Karpas-422 (cell line): ENCODE measurements at regions not wholly inside any gene's neighbourhood (a gene's known extent, or its start where the extent isn't known, plus 50 kb on each side); places are given as distances from the start of the nearest gene placed in this dataset.

Experiments used
- DNase-seq: peaks from one replicate; pipeline ENCODE4 v3.0.0-alpha.2; 2015
- H2AFZ ChIP-seq: fragments of 200-600 bp; sonication (generic); 2 replicates; pipeline ENCODE4 v1.6.1; 2014; ENCODE audit warnings: antibody characterized with exemption, low read length, mixed read lengths
- H3K27ac ChIP-seq: fragments of 200-600 bp; sonication (generic); 2 replicates; pipeline ENCODE4 v1.5.1; 2014; ENCODE audit warnings: mild to moderate bottlenecking, low read length, moderate library complexity
- H3K27me3 ChIP-seq: fragments of 200-600 bp; sonication (generic); 2 replicates; pipeline ENCODE4 v1.6.1; 2014; ENCODE audit warnings: low read length, mixed read lengths
- H3K36me3 ChIP-seq: fragments of 200-600 bp; sonication (generic); 2 replicates; pipeline ENCODE4 v1.6.1; 2014; ENCODE audit warnings: low read length, mixed read lengths; ENCODE audit not compliant: insufficient read depth
- H3K4me1 ChIP-seq: fragments of 200-600 bp; sonication (generic); 2 replicates; pipeline ENCODE4 v1.6.1; 2014; ENCODE audit warnings: mild to moderate bottlenecking, low read length, mixed read lengths
- H3K4me2 ChIP-seq: fragments of 200-600 bp; sonication (generic); 2 replicates; pipeline ENCODE4 v1.6.1; 2014; ENCODE audit warnings: low read length, low read depth, mild to moderate bottlenecking; ENCODE audit not compliant: poor library complexity, severe bottlenecking
- H3K4me3 ChIP-seq: fragments of 200-600 bp; sonication (generic); 2 replicates; pipeline ENCODE4 v1.5.1; 2014; ENCODE audit warnings: mild to moderate bottlenecking, antibody characterized with exemption, low read length, mixed read lengths
- H3K79me2 ChIP-seq: fragments of 200-600 bp; sonication (generic); 2 replicates; pipeline ENCODE4 v1.6.1; 2014; ENCODE audit warnings: mild to moderate bottlenecking, low read length, mixed read lengths
- H3K9ac ChIP-seq: fragments of 200-600 bp; sonication (generic); 2 replicates; pipeline ENCODE4 v1.6.0; 2014; ENCODE audit warnings: low read length
- H3K9me2 ChIP-seq: fragments of 200-600 bp; sonication (generic), shearing (Covaris generic); replicated peaks from 2 replicates; pipeline ENCODE4 v1.6.0; 2014; ENCODE audit warnings: mild to moderate bottlenecking, low read length, moderate library complexity; ENCODE audit not compliant: insufficient read depth
- H3K9me3 ChIP-seq: fragments of 300-700, 200-600 bp; sonication (generic); 2 replicates; pipeline ENCODE4 v1.6.1; 2014; ENCODE audit warnings: low read length, mixed read lengths
- H4K20me1 ChIP-seq: fragments of 200-600 bp; sonication (generic); 2 replicates; pipeline ENCODE4 v1.6.1; 2014; ENCODE audit warnings: mild to moderate bottlenecking, antibody characterized with exemption, low read length, low read depth; ENCODE audit not compliant: insufficient read depth

- no peaks in the 10 kb centered on the region for H3K9me3 ChIP-seq
- no peaks in the 10 kb centered on the region for H3K4me1 ChIP-seq
- no peak overlapping the region for H3K4me3 ChIP-seq
- no peaks in the 10 kb centered on the region for H4K20me1 ChIP-seq
- H3K27me3 ChIP-seq, result no peaks in the 10 kb centered on the region
- no peaks in the 10 kb centered on the region for H3K36me3 ChIP-seq
- H3K4me2 ChIP-seq, result no peak overlapping the region
- DNase-seq, result no peak
- no peak overlapping the region for H3K9ac ChIP-seq
- no peak overlapping the region for H3K27ac ChIP-seq
- no peak overlapping the region for H2AFZ ChIP-seq
- H3K9me2 ChIP-seq, result no peaks in the 10 kb centered on the region
- no peaks in the 10 kb centered on the region for H3K79me2 ChIP-seq
Measured at GRCh38 chr5:147145328-147145727, 89.5 kb upstream of the STK32A start.

- H3K9ac ChIP-seq, result no peak overlapping the region
- H3K27me3 ChIP-seq, result no peaks in the 10 kb centered on the region
- no peaks in the 10 kb centered on the region for H3K4me1 ChIP-seq
- H3K4me2 ChIP-seq, result no peak overlapping the region
- H3K9me2 ChIP-seq, result no peaks in the 10 kb centered on the region
- no peaks in the 10 kb centered on the region for H3K9me3 ChIP-seq
- no peak for DNase-seq
- no peak overlapping the region for H2AFZ ChIP-seq
- no peaks in the 10 kb centered on the region for H4K20me1 ChIP-seq
- no peak overlapping the region for H3K27ac ChIP-seq
- H3K36me3 ChIP-seq, result no peaks in the 10 kb centered on the region
- no peaks in the 10 kb centered on the region for H3K79me2 ChIP-seq
- no peak overlapping the region for H3K4me3 ChIP-seq
Measured at GRCh38 chr5:147148715-147149114, 86.1 kb upstream of the STK32A start.

GRCh38 chr5:147152086-147152485, 82.7 kb upstream of the STK32A start:
- no peaks in the 10 kb centered on the region for H3K79me2 ChIP-seq
- no peak overlapping the region for H3K4me3 ChIP-seq
- no peak overlapping the region for H2AFZ ChIP-seq
- no peak overlapping the region for H3K4me2 ChIP-seq
- H3K9me3 ChIP-seq, result no peaks in the 10 kb centered on the region
- H4K20me1 ChIP-seq, result no peaks in the 10 kb centered on the region
- H3K4me1 ChIP-seq, result no peaks in the 10 kb centered on the region
- no peaks in the 10 kb centered on the region for H3K27me3 ChIP-seq
- no peaks in the 10 kb centered on the region for H3K36me3 ChIP-seq
- DNase-seq, result no peak
- no peak overlapping the region for H3K27ac ChIP-seq
- no peak overlapping the region for H3K9ac ChIP-seq
- H3K9me2 ChIP-seq, result no peaks in the 10 kb centered on the region

- Histone ChIP-seq H3K36me3 (no peaks in the 10 kb centered on the region), H3K27me3 (no peaks in the 10 kb centered on the region), H3K9ac (no peak overlapping the region), H4K20me1 (no peaks in the 10 kb centered on the region), H3K4me1 (no peaks in the 10 kb centered on the region), H3K79me2 (no peaks in the 10 kb centered on the region), H3K27ac (no peak overlapping the region), H3K4me3 (no peak overlapping the region), H3K9me3 (no peaks in the 10 kb centered on the region), H3K4me2 (no peak overlapping the region), H2AFZ (no peak overlapping the region), H3K9me2 (no peaks in the 10 kb centered on the region)
- DNase-seq, result no peak
Measured at GRCh38 chr5:147154809-147155208, 80.0 kb upstream of the STK32A start.

GRCh38 chr5:147156012-147156411, 78.8 kb upstream of the STK32A start:
- no peak overlapping the region for H2AFZ ChIP-seq
- no peaks in the 10 kb centered on the region for H3K9me3 ChIP-seq
- H3K4me1 ChIP-seq, result no peaks in the 10 kb centered on the region
- no peak overlapping the region for H3K27ac ChIP-seq
- H3K4me3 ChIP-seq, result no peak overlapping the region
- no peaks in the 10 kb centered on the region for H3K9me2 ChIP-seq
- H3K4me2 ChIP-seq, result no peak overlapping the region
- H3K36me3 ChIP-seq, result no peaks in the 10 kb centered on the region
- DNase-seq, result no peak
- no peaks in the 10 kb centered on the region for H4K20me1 ChIP-seq
- no peaks in the 10 kb centered on the region for H3K27me3 ChIP-seq
- no peaks in the 10 kb centered on the region for H3K79me2 ChIP-seq
- H3K9ac ChIP-seq, result no peak overlapping the region

- Histone ChIP-seq H3K9me3 (no peaks in the 10 kb centered on the region), H2AFZ (no peak overlapping the region), H3K4me2 (no peak overlapping the region), H3K4me1 (no peaks in the 10 kb centered on the region), H3K9ac (no peak overlapping the region), H3K36me3 (no peaks in the 10 kb centered on the region), H4K20me1 (no peaks in the 10 kb centered on the region), H3K9me2 (no peaks in the 10 kb centered on the region), H3K27ac (no peak overlapping the region), H3K4me3 (no peak overlapping the region), H3K79me2 (no peaks in the 10 kb centered on the region), H3K27me3 (no peaks in the 10 kb centered on the region)
- DNase-seq, result no peak
Measured at GRCh38 chr5:147160902-147161700, 73.7 kb upstream of the STK32A start.

- Histone ChIP-seq H3K4me2 (no peak overlapping the region), H3K4me1 (no peaks in the 10 kb centered on the region), H3K9ac (no peak overlapping the region), H4K20me1 (no peaks in the 10 kb centered on the region), H3K9me3 (no peaks in the 10 kb centered on the region), H3K79me2 (no peaks in the 10 kb centered on the region), H3K27me3 (no peaks in the 10 kb centered on the region), H3K4me3 (no peak overlapping the region), H2AFZ (no peak overlapping the region), H3K36me3 (no peaks in the 10 kb centered on the region), H3K9me2 (no peaks in the 10 kb centered on the region), H3K27ac (no peak overlapping the region)
- no peak for DNase-seq
Measured at GRCh38 chr5:147162740-147163139, 72.1 kb upstream of the STK32A start.

- H3K27ac ChIP-seq, result no peak overlapping the region
- no peaks in the 10 kb centered on the region for H3K9me2 ChIP-seq
Measured at GRCh38 chr5:147167529-147167928, 67.3 kb upstream of the STK32A start.

More at GRCh38 chr5:147167529-147167928, 67.3 kb upstream of the STK32A start:
- Histone ChIP-seq H3K4me2 (no peak overlapping the region), H2AFZ (no peak overlapping the region), H3K4me3 (no peak overlapping the region), H3K36me3 (no peaks in the 10 kb centered on the region), H3K27me3 (no peaks in the 10 kb centered on the region), H4K20me1 (no peaks in the 10 kb centered on the region), H3K4me1 (no peaks in the 10 kb centered on the region), H3K79me2 (no peaks in the 10 kb centered on the region), H3K9me3 (no peaks in the 10 kb centered on the region), H3K9ac (no peak overlapping the region)
- DNase-seq, result no peak
